H1 (cell line): ENCODE measurements at regions not wholly inside any gene's neighbourhood (a gene's known extent, or its start where the extent isn't known, plus 50 kb on each side); places are given as distances from the start of the nearest gene placed in this dataset.

Experiments
- ATF3 ChIP-seq: IDR thresholded peaks from 2 replicates; pipeline ENCODE4 v1.6.1; 2011; ENCODE audit warnings: low read depth, mild to moderate bottlenecking, low read length; ENCODE audit not compliant: insufficient read depth
- CHD1 ChIP-seq: IDR thresholded peaks from 2 replicates; pipeline ENCODE4 v1.6.1; 2012; ENCODE audit warnings: low read depth, low read length, improper control_type of control experiment
- CHD7 ChIP-seq: fragments of 300-600 bp; sonication (generic); IDR thresholded peaks from 2 replicates; pipeline ENCODE4 v1.7.1; 2012; ENCODE audit warnings: low read length, moderate library complexity, mild to moderate bottlenecking, inconsistent platforms; ENCODE audit not compliant: insufficient replicate concordance
- EP300 ChIP-seq, 2 experiments: IDR thresholded peaks; 1 replicate in 1 of 2; 2 replicates in 1 of 2; pipeline ENCODE4 v1.6.1; 2011 to 2012; ENCODE audit warnings: low read depth in 2 of 2, low read length in 2 of 2, mild to moderate bottlenecking in 2 of 2, borderline replicate concordance in 1 of 2, inconsistent platforms in 1 of 2, moderate library complexity in 1 of 2
- POLR2A ChIP-seq, 2 experiments: IDR thresholded peaks; 1 replicate in 1 of 2; 2 replicates in 1 of 2; pipeline ENCODE4 v1.6.1; 2011; ENCODE audit warnings: low read depth in 2 of 2, low read length in 2 of 2, mild to moderate bottlenecking in 2 of 2; ENCODE audit errors: control extremely low read depth in 1 of 2
- SIRT6 ChIP-seq: IDR thresholded peaks from one replicate; pipeline ENCODE4 v1.7.1; 2012; ENCODE audit warnings: low read length, inconsistent platforms
- SIX5 ChIP-seq: IDR thresholded peaks from 2 replicates; pipeline ENCODE4 v1.6.1; 2011; ENCODE audit warnings: mild to moderate bottlenecking, low read depth, low read length
- TF ChIP-seq, protein P1 (sequence below): IDR thresholded peaks from 2 replicates; pipeline ENCODE4 v1.6.1; 2012; ENCODE audit warnings: inconsistent platforms
- TF ChIP-seq, protein P2 (sequence below), 3 experiments: IDR thresholded peaks; 1 replicate in 2 of 3; 2 replicates in 1 of 3; pipeline versions ENCODE4 v1.5.1 to v1.6.1; 2011; ENCODE audit warnings: low read length in 3 of 3, mild to moderate bottlenecking in 3 of 3, inconsistent platforms in 2 of 3, low read depth in 1 of 3, moderate library complexity in 1 of 3; ENCODE audit not compliant: insufficient read depth in 1 of 3; ENCODE audit errors: control extremely low read depth in 1 of 3

DNA sequence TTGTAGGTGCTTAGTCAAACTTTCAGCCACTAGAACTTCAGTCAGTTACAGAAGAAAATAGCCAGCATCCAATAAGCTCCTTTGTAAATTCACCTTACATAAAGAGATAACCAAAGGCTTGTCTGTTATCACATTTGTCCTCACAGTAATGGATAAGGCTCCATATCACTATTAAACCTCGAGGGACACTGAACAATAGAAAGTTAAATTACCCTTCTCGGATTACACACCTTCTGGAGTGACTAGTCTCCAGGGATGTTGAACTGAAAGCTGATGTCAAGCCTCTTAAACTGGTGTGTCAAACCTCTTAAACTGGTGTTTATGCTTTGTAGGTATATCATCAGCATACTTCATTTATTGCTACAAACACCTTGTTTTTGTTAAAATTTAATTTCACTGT lies 639.0 kb downstream of the CENPC start (continued):
- TF ChIP-seq CHD7 (no peak), CHD1 (no peak), SIRT6 (no peak), POLR2A (IDR thresholded peaks at IDR 0.05; ENCODE audit: control extremely low read depth in 1 of 2, low read depth in 2 of 2, low read length in 2 of 2) (no peak), EP300 (IDR thresholded peaks at IDR 0.05; ENCODE audit: borderline replicate concordance in 1 of 2, low read depth in 2 of 2, low read length in 2 of 2) (no peak), ATF3 (no peak), SIX5 (no peak)
- TF ChIP-seq, protein P1, sequence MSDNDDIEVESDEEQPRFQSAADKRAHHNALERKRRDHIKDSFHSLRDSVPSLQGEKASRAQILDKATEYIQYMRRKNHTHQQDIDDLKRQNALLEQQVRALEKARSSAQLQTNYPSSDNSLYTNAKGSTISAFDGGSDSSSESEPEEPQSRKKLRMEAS = no peak
- TF ChIP-seq, protein P2, sequence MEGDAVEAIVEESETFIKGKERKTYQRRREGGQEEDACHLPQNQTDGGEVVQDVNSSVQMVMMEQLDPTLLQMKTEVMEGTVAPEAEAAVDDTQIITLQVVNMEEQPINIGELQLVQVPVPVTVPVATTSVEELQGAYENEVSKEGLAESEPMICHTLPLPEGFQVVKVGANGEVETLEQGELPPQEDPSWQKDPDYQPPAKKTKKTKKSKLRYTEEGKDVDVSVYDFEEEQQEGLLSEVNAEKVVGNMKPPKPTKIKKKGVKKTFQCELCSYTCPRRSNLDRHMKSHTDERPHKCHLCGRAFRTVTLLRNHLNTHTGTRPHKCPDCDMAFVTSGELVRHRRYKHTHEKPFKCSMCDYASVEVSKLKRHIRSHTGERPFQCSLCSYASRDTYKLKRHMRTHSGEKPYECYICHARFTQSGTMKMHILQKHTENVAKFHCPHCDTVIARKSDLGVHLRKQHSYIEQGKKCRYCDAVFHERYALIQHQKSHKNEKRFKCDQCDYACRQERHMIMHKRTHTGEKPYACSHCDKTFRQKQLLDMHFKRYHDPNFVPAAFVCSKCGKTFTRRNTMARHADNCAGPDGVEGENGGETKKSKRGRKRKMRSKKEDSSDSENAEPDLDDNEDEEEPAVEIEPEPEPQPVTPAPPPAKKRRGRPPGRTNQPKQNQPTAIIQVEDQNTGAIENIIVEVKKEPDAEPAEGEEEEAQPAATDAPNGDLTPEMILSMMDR (IDR thresholded peaks at IDR 0.05; ENCODE audit: control extremely low read depth in 1 of 3, insufficient read depth in 1 of 3, low read depth in 1 of 3, low read length in 3 of 3) = no peak
